Umbilical cord (tissue), 1 donor: ENCODE measurements at regions not wholly inside any gene's neighbourhood (a gene's known extent, or its start where the extent isn't known, plus 50 kb on each side); places are given as distances from the start of the nearest gene placed in this dataset.
"Not testable (repeated sequence)": the region's sequence is repeated elsewhere in the genome, so short reads cannot be mapped to it uniquely, and the experiment has no call there.

Source experiments
- DNase-seq: peaks from one replicate; pipeline ENCODE4 v3.0.0-alpha.2; 2015; ENCODE audit warnings: low spot score

- DNase-seq = no peak
These were observed 1870.9 kb downstream of the ARAP2 start for GRCh38 chr4:34373456-34373855.

- DNase-seq = no peak
These were observed 1832.1 kb downstream of the ARAP2 start for GRCh38 chr4:34412233-34412632.

GRCh38 chr4:34412911-34413310 lies 1831.4 kb downstream of the ARAP2 start:
- no peak for DNase-seq

GRCh38 chr4:34417160-34417559 lies 1827.2 kb downstream of the ARAP2 start:
- DNase-seq = no peak

- DNase-seq = no peak
These were observed 1824.4 kb downstream of the ARAP2 start for GRCh38 chr4:34419871-34420270.

- peak; percentile 56 for DNase-seq
These were observed 1821.7 kb downstream of the ARAP2 start for GRCh38 chr4:34422472-34423175.

GRCh38 chr4:34432706-34433105 lies 1811.6 kb downstream of the ARAP2 start:
- no peak for DNase-seq

- DNase-seq = not testable (repeated sequence)
These were observed 1809.9 kb downstream of the ARAP2 start for GRCh38 chr4:34434377-34434776.

GRCh38 chr4:34464196-34464595 lies 1780.1 kb downstream of the ARAP2 start:
- no peak for DNase-seq

GRCh38 chr4:34466411-34466810 lies 1777.9 kb downstream of the ARAP2 start:
- no peak for DNase-seq

- no peak for DNase-seq
These were observed 1774.8 kb downstream of the ARAP2 start for GRCh38 chr4:34469516-34469915.

GRCh38 chr4:34485252-34485651 lies 1759.1 kb downstream of the ARAP2 start:
- no peak for DNase-seq

GRCh38 chr4:34486461-34487363 lies 1757.6 kb downstream of the ARAP2 start:
- peak; percentile 25 for DNase-seq

- no peak for DNase-seq
These were observed 1751.9 kb downstream of the ARAP2 start for GRCh38 chr4:34492414-34492813.

- no peak for DNase-seq
These were observed 1742.2 kb downstream of the ARAP2 start for GRCh38 chr4:34502086-34502485.

- not testable (repeated sequence) for DNase-seq
These were observed 1739.6 kb downstream of the ARAP2 start for GRCh38 chr4:34504731-34505130.

- DNase-seq = not testable (repeated sequence)
These were observed 1737.7 kb downstream of the ARAP2 start for GRCh38 chr4:34506511-34507092.

- no peak for DNase-seq
These were observed 1731.7 kb downstream of the ARAP2 start for GRCh38 chr4:34512616-34513015.

- DNase-seq = no peak
These were observed 1727.8 kb downstream of the ARAP2 start for GRCh38 chr4:34516524-34516923.

- DNase-seq = peak; percentile 26
These were observed 1709.4 kb downstream of the ARAP2 start for GRCh38 chr4:34534916-34535315.

- DNase-seq = no peak
These were observed 1678.2 kb downstream of the ARAP2 start for GRCh38 chr4:34566091-34566490.

GRCh38 chr4:34572026-34572425 lies 1672.3 kb downstream of the ARAP2 start:
- no peak for DNase-seq
